ENCODE measurements at regions not wholly inside any gene's neighbourhood (a gene's known extent, or its start where the extent isn't known, plus 50 kb on each side); places are given as distances from the start of the nearest gene placed in this dataset.

GRCh38 chr2:120480346-120480902 lies 134.5 kb downstream of the INHBB start:
- TF ChIP-seq CTCF (IDR thresholded peaks at IDR 0.05; ENCODE audit: low read depth, low read length, poor library complexity, severe bottlenecking) (no peak), EZH2phosphoT487 (IDR thresholded peaks at IDR 0.05; ENCODE audit: borderline replicate concordance, low read length) (no peak)
